ENCODE measurements at regions not wholly inside any gene's neighbourhood (a gene's known extent, or its start where the extent isn't known, plus 50 kb on each side); places are given as distances from the start of the nearest gene placed in this dataset.
"Not testable (repeated sequence)": the region's sequence is repeated elsewhere in the genome, so short reads cannot be mapped to it uniquely, and the experiment has no call there.

GRCh38 chr10:8280946-8281345, 226.5 kb downstream of the GATA3 start:
- DNase-seq (ENCODE audit: low read depth): no peak
- no peak overlapping the region for H3K4me3 ChIP-seq (ENCODE audit: control insufficient read depth, low read depth, low read length)
- TF ChIP-seq, protein P1, sequence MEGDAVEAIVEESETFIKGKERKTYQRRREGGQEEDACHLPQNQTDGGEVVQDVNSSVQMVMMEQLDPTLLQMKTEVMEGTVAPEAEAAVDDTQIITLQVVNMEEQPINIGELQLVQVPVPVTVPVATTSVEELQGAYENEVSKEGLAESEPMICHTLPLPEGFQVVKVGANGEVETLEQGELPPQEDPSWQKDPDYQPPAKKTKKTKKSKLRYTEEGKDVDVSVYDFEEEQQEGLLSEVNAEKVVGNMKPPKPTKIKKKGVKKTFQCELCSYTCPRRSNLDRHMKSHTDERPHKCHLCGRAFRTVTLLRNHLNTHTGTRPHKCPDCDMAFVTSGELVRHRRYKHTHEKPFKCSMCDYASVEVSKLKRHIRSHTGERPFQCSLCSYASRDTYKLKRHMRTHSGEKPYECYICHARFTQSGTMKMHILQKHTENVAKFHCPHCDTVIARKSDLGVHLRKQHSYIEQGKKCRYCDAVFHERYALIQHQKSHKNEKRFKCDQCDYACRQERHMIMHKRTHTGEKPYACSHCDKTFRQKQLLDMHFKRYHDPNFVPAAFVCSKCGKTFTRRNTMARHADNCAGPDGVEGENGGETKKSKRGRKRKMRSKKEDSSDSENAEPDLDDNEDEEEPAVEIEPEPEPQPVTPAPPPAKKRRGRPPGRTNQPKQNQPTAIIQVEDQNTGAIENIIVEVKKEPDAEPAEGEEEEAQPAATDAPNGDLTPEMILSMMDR (conservative IDR thresholded peaks at IDR 0.05; ENCODE audit: control insufficient read depth, insufficient read depth, low read depth, low read length): no peak

DNA sequence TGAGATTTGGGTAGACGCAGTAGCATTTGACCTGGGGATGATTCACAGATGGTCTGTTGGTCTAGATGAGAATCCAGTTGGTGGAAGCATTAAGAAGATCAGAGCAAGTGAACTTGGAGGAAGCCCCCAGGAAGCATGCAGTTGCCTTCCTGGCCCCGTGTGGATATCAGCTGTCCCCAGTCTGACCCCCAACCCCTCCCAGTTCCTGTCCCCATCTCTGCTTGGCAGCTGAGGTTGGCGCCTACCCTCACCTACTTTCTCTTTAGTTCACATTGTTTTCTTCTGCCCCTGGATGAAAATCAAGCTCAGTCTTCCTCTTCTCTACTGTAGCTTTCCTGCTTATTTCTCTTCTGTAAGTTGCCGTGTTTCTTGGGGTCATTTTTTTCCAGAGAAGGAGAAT, 227.9 kb downstream of the GATA3 start:
- H3K4me3 ChIP-seq (ENCODE audit: control insufficient read depth, low read depth, low read length): no peak overlapping the region

GRCh38 chr10:8283166-8283905, 228.8 kb downstream of the GATA3 start:
- no peak for DNase-seq (ENCODE audit: low read depth)
- TF ChIP-seq, protein P1 (conservative IDR thresholded peaks at IDR 0.05; ENCODE audit: control insufficient read depth, insufficient read depth, low read depth, low read length): no peak
- H3K4me3 ChIP-seq (ENCODE audit: control insufficient read depth, low read depth, low read length): no peak overlapping the region

More for the DNA sequence above, 227.9 kb downstream of the GATA3 start:
- no peak for DNase-seq (ENCODE audit: low read depth)
- TF ChIP-seq, protein P1 (conservative IDR thresholded peaks at IDR 0.05; ENCODE audit: control insufficient read depth, insufficient read depth, low read depth, low read length): no peak

- DNase-seq (ENCODE audit: low read depth): no peak
- TF ChIP-seq, protein P1 (conservative IDR thresholded peaks at IDR 0.05; ENCODE audit: control insufficient read depth, insufficient read depth, low read depth, low read length): no peak
- no peak overlapping the region for H3K4me3 ChIP-seq (ENCODE audit: control insufficient read depth, low read depth, low read length)
These were observed 229.5 kb downstream of the GATA3 start for GRCh38 chr10:8283986-8284385.

- DNase-seq (ENCODE audit: low read depth); H3K4me3 ChIP-seq (ENCODE audit: control insufficient read depth, low read depth, low read length): not testable (repeated sequence)
These were observed 231.5 kb downstream of the GATA3 start for GRCh38 chr10:8285970-8286369.

DNA sequence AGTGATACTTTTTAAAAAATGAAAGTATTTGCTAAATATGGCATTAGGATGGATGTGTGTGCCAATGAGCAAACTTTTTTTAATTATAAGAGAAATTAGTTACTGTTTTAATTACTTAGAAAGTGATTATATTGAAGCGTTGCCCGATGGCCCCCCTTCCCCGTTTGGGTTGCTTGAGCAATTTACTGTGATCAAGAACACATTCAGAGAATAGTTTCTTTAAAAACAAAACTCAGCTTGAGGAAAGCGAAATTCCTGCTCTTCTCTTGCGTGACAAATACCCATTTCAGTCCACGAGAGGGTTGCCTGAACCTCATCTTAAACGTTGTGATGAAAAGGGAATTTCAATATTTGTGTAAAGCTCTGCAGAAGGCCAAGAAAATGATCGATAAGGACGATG, 234.1 kb downstream of the GATA3 start:
- DNase-seq (ENCODE audit: low read depth): no peak
- TF ChIP-seq, protein P1 (conservative IDR thresholded peaks at IDR 0.05; ENCODE audit: control insufficient read depth, insufficient read depth, low read depth, low read length): no peak
- H3K4me3 ChIP-seq (ENCODE audit: control insufficient read depth, low read depth, low read length): no peak overlapping the region

- DNase-seq (ENCODE audit: low read depth): no peak
- TF ChIP-seq, protein P1 (conservative IDR thresholded peaks at IDR 0.05; ENCODE audit: control insufficient read depth, insufficient read depth, low read depth, low read length): no peak
- no peak overlapping the region for H3K4me3 ChIP-seq (ENCODE audit: control insufficient read depth, low read depth, low read length)
These were observed 234.9 kb downstream of the GATA3 start for GRCh38 chr10:8289186-8289924.
